Panc1 (cell line): ENCODE measurements at regions not wholly inside any gene's neighbourhood (a gene's known extent, or its start where the extent isn't known, plus 50 kb on each side); places are given as distances from the start of the nearest gene placed in this dataset.
"Not testable (repeated sequence)": the region's sequence is repeated elsewhere in the genome, so short reads cannot be mapped to it uniquely, and the experiment has no call there.

Experiments
- ATAC-seq: fragments of 200-7000 bp; cut with Tn5 transposase; 2 replicates; pipeline ENCODE4 v1.9.1; 2020; ENCODE audit warnings: mild to moderate bottlenecking, moderate library complexity
- BruUV-seq: library from RNA; stranded (reverse); fragments of 400-500 nt; replicated peaks from 2 replicates; lab custom pipeline; 2021; lab: Mats Ljungman, UMichigan
- CTCF ChIA-PET: fragments of 300-600 bp; sonication (Branson Sonifier 250); formaldehyde crosslinking; loops from one replicate; lab custom pipeline; 2022; ENCODE audit warnings: antibody characterized with exemption; lab: Charles Lee
- POLR2A ChIA-PET: fragments of 300-600 bp; sonication (Branson Sonifier 250); formaldehyde crosslinking; loops from one replicate; lab custom pipeline; 2022; ENCODE audit warnings: antibody characterized with exemption; lab: Charles Lee
- DNase-seq: peaks from one replicate; pipeline ENCODE4 v3.0.0-alpha.2; 2010; ENCODE audit warnings: low read depth, low spot score
- H3K27ac ChIP-seq: 2 replicates; pipeline ENCODE4 v1.5.1; 2011; ENCODE audit warnings: mild to moderate bottlenecking, low read length, inconsistent platforms
- H3K27me3 ChIP-seq: fragments of 200-500 bp; sonication (Bioruptor generic); 2 replicates; pipeline ENCODE4 v1.6.0; 2014; ENCODE audit warnings: low read length, inconsistent platforms; ENCODE audit not compliant: control insufficient read depth, insufficient read depth
- H3K36me3 ChIP-seq: fragments of 200-500 bp; sonication (Bioruptor generic); 2 replicates; pipeline ENCODE4 v1.5.1; 2014; ENCODE audit warnings: inconsistent platforms, mild to moderate bottlenecking, low read length, moderate library complexity; ENCODE audit not compliant: control insufficient read depth, insufficient read depth
- H3K4me1 ChIP-seq: 2 replicates; pipeline ENCODE4 v1.5.1; 2011; ENCODE audit warnings: inconsistent platforms, mild to moderate bottlenecking, low read length, moderate library complexity; ENCODE audit not compliant: control insufficient read depth, insufficient read depth
- H3K4me3 ChIP-seq, 2 experiments: 2 replicates each; pipeline ENCODE4 v1.5.1; 2011 to 2012; ENCODE audit warnings: low read depth in 2 of 2, low read length in 2 of 2, mild to moderate bottlenecking in 2 of 2, inconsistent platforms in 1 of 2, moderate library complexity in 1 of 2
- H3K9me3 ChIP-seq: fragments of 200-500 bp; sonication (Bioruptor generic); 2 replicates; pipeline ENCODE4 v1.5.1; 2014; ENCODE audit warnings: low read depth, mild to moderate bottlenecking, inconsistent platforms, low read length, moderate library complexity; ENCODE audit not compliant: control insufficient read depth, insufficient read depth
- CTCF ChIP-seq: fragments of 450-650 bp; IDR thresholded peaks from 2 replicates; pipeline ENCODE4 v1.5.1; 2017; ENCODE audit warnings: mild to moderate bottlenecking
- POLR2AphosphoS5 ChIP-seq: IDR thresholded peaks from 2 replicates; pipeline ENCODE4 v1.6.1; 2012; ENCODE audit warnings: mild to moderate bottlenecking, low read depth, low read length, moderate library complexity
- REST ChIP-seq, 2 experiments: IDR thresholded peaks; 2 replicates each; pipeline ENCODE4 v1.6.1; 2011 to 2012; ENCODE audit warnings: low read depth in 2 of 2, control low read depth in 1 of 2, low read length in 1 of 2, mild to moderate bottlenecking in 1 of 2, moderate library complexity in 1 of 2; ENCODE audit not compliant: insufficient read depth in 1 of 2
- SIN3A ChIP-seq: IDR thresholded peaks from 2 replicates; pipeline ENCODE4 v1.6.1; 2012; ENCODE audit warnings: low read depth, mild to moderate bottlenecking, low read length, moderate library complexity, borderline replicate concordance; ENCODE audit not compliant: insufficient read depth
- TCF7L2 ChIP-seq: IDR thresholded peaks from 2 replicates; pipeline ENCODE4 v1.6.1; 2011; ENCODE audit warnings: mild to moderate bottlenecking, low read depth, low read length, inconsistent platforms
- in situ Hi-C: cut with HindIII; loops from 2 replicates; pipeline ENCODE4 v1.10.0; 2016; ENCODE audit warnings: low sequenced_read_pairs, low pct_unique_long_range_greater_than_20kb
- intact Hi-C: fragments of 100-400 bp; cut with micrococcal nuclease; formaldehyde crosslinking; loops from one replicate; pipeline ENCODE4 v1.10.0; 2022; ENCODE audit not compliant: unreplicated experiment

GRCh38 chr7:19549246-19549645 lies 159.6 kb downstream of the POLR1F start:
- H3K4me1 ChIP-seq, H3K27me3 ChIP-seq, ATAC-seq, in situ Hi-C loops, BruUV-seq, CTCF ChIA-PET, intact Hi-C loops, H3K27ac ChIP-seq, DNase-seq, H3K36me3 ChIP-seq, H3K9me3 ChIP-seq, H3K4me3 ChIP-seq: not testable (repeated sequence)
- POLR2A ChIA-PET, result interaction anchor here (0.6 kb wide), 2 partner anchors 104 to 1850 kb away, joined by 3 read pairs; no protein-coding TSS in a partner anchor

GRCh38 chr7:19537942-19538401 lies 170.9 kb downstream of the POLR1F start:
- ChIA-PET POLR2A (no interaction called here), CTCF (no interaction called here)
- BruUV-seq, result no TSS peak
- in situ Hi-C loops (no loop called here), intact Hi-C loops (no loop called here)
- H3K27ac ChIP-seq, result peak overlapping the region; percentile 49; the same call in 1 of the 2 replicates
- no peak overlapping the region for H3K4me3 ChIP-seq
- DNase-seq, result peak; percentile 15
- ATAC-seq, result peak; percentile 38
- no peaks in the 10 kb centered on the region for H3K27me3 ChIP-seq
- H3K4me1 ChIP-seq, result no peaks in the 10 kb centered on the region
- no peaks in the 10 kb centered on the region for H3K36me3 ChIP-seq
- no peaks in the 10 kb centered on the region for H3K9me3 ChIP-seq
- no peak for TF ChIP-seq SIN3A
- no peak for TF ChIP-seq TCF7L2
- no peak for TF ChIP-seq CTCF
- no peak for TF ChIP-seq REST (IDR thresholded peaks at IDR 0.05; ENCODE audit: insufficient read depth in 1 of 2, low read depth in 2 of 2, low read length in 1 of 2)
- no peak for TF ChIP-seq POLR2AphosphoS5

- H3K36me3 ChIP-seq, result no peaks in the 10 kb centered on the region
- no peak overlapping the region for H3K4me3 ChIP-seq
- POLR2A ChIA-PET, result no interaction called here
- no peak for ATAC-seq
- no peaks in the 10 kb centered on the region for H3K9me3 ChIP-seq
- no peak for TF ChIP-seq SIN3A
- no peak for TF ChIP-seq TCF7L2
- TF ChIP-seq CTCF, result no peak
- TF ChIP-seq REST (IDR thresholded peaks at IDR 0.05; ENCODE audit: insufficient read depth in 1 of 2, low read depth in 2 of 2, low read length in 1 of 2), result no peak
- no peak for TF ChIP-seq POLR2AphosphoS5
- no peak for DNase-seq
- intact Hi-C loops (no loop called here), in situ Hi-C loops (no loop called here)
- no peaks in the 10 kb centered on the region for H3K27me3 ChIP-seq
- no peak overlapping the region for H3K27ac ChIP-seq
- no peaks in the 10 kb centered on the region for H3K4me1 ChIP-seq
- CTCF ChIA-PET, result no interaction called here
- BruUV-seq, result no TSS peak
Measured at GRCh38 chr7:19533266-19533665, 175.6 kb downstream of the POLR1F start.
